GM12878 (cell line): ENCODE measurements at regions not wholly inside any gene's neighbourhood (a gene's known extent, or its start where the extent isn't known, plus 50 kb on each side); places are given as distances from the start of the nearest gene placed in this dataset.

Experiments
- ATAC-seq: fragments of 200-7000 bp; cut with Tn5 transposase; 3 replicates; pipeline ENCODE4 v1.9.1; 2020; ENCODE audit warnings: mild to moderate bottlenecking, moderate library complexity
- BruUV-seq: library from RNA; stranded (reverse); fragments of 400-500 nt; replicated peaks from 2 replicates; lab custom pipeline; 2021; lab: Mats Ljungman, UMichigan
- CTCF ChIA-PET: fragments of 300-600 bp; sonication (Branson Sonifier 250); formaldehyde crosslinking; extraction: SDS; loops from one replicate; lab custom pipeline; 2021; ENCODE audit warnings: inconsistent platforms; lab: Yijun Ruan, JAX
- POLR2A ChIA-PET: fragments of 350-600 bp; formaldehyde crosslinking; extraction: SDS; loops from one replicate; lab custom pipeline; 2021; ENCODE audit warnings: inconsistent platforms; lab: Charles Lee
- RAD21 ChIA-PET: fragments of 300-600 bp; sonication (Branson Sonifier 250); formaldehyde crosslinking; loops from one replicate; lab custom pipeline; 2023; ENCODE audit warnings: antibody characterized with exemption; ENCODE audit not compliant: unreplicated experiment; lab: Charles Lee
- SMC1A ChIA-PET: fragments of 300-600 bp; sonication (Branson Sonifier 250); formaldehyde crosslinking; loops from one replicate; lab custom pipeline; 2023; ENCODE audit not compliant: unreplicated experiment, uncharacterized antibody; lab: Charles Lee
- DNase-seq: peaks from one replicate; pipeline ENCODE4 v3.0.0-alpha.2; 2011; ENCODE audit warnings: low read depth, low spot score
- FAIRE-seq: peaks from 3 replicates; lab custom pipeline; 2011; peaks lifted over from hg19 to GRCh38; lab: Jason Lieb, UNC
- H2AFZ ChIP-seq: 2 replicates; pipeline ENCODE4 v1.6.0; 2011; ENCODE audit warnings: low read depth, low read length, control low read depth; ENCODE audit not compliant: control insufficient read depth
- H3K27ac ChIP-seq: 2 replicates; pipeline ENCODE4 v1.5.1; 2011; ENCODE audit warnings: control low read depth; ENCODE audit not compliant: control insufficient read depth, insufficient read depth
- H3K27me3 ChIP-seq, 2 experiments: replicated peaks in 1 of 2; 2 replicates each; pipeline versions ENCODE4 v1.6.0 to v1.6.1; 2011; ENCODE audit warnings: low read length in 1 of 2; ENCODE audit not compliant: control insufficient read depth in 2 of 2, insufficient read depth in 2 of 2
- H3K36me3 ChIP-seq, 2 experiments: 2 replicates each; pipeline ENCODE4 v1.5.1; 2011; ENCODE audit warnings: low read length in 1 of 2; ENCODE audit not compliant: control insufficient read depth in 2 of 2, insufficient read depth in 2 of 2
- H3K4me1 ChIP-seq: 2 replicates; pipeline ENCODE4 v1.6.1; 2011; ENCODE audit warnings: mild to moderate bottlenecking, low read length, moderate library complexity, mixed read lengths; ENCODE audit not compliant: control insufficient read depth, insufficient read depth
- H3K4me2 ChIP-seq: 2 replicates; pipeline ENCODE4 v1.6.0; 2011; ENCODE audit warnings: control low read depth; ENCODE audit not compliant: control insufficient read depth, insufficient read depth
- H3K4me3 ChIP-seq: fragments of 200-600 bp; sonication (generic); 2 replicates; pipeline ENCODE4 v1.5.1; 2016
- H3K79me2 ChIP-seq: 2 replicates; pipeline ENCODE4 v1.6.0; 2011; ENCODE audit warnings: low read length; ENCODE audit not compliant: control insufficient read depth, insufficient read depth
- H3K9ac ChIP-seq: 2 replicates; pipeline ENCODE4 v1.8.0; 2011; ENCODE audit warnings: low read length, control low read depth, mixed read lengths; ENCODE audit not compliant: control insufficient read depth, insufficient read depth
- H3K9me3 ChIP-seq: replicated peaks from 3 replicates; pipeline ENCODE4 v1.5.1; 2011; ENCODE audit warnings: mild to moderate bottlenecking, low read length; ENCODE audit not compliant: control insufficient read depth, insufficient read depth
- H4K20me1 ChIP-seq: 2 replicates; pipeline ENCODE4 v1.6.0; 2011; ENCODE audit not compliant: control insufficient read depth, insufficient read depth
- ASH2L ChIP-seq: fragments of 300-600, 200-600 bp; sonication (generic); IDR thresholded peaks from 2 replicates; pipeline ENCODE4 v1.6.1; 2017; ENCODE audit warnings: low read depth, mild to moderate bottlenecking, borderline replicate concordance
- ATF7 ChIP-seq: fragments of 450-650 bp; IDR thresholded peaks from 2 replicates; pipeline ENCODE4 v1.6.1; 2016; ENCODE audit warnings: low read depth, mild to moderate bottlenecking
- BRCA1 ChIP-seq: IDR thresholded peaks from 2 replicates; pipeline ENCODE4 v1.6.1; 2011; ENCODE audit warnings: low read depth, low read length, improper control_type of control experiment
- EED ChIP-seq: sonication (generic); IDR thresholded peaks from 2 replicates; pipeline ENCODE4 v1.6.1; 2016; ENCODE audit warnings: antibody characterized with exemption, low read depth
- IKZF1 ChIP-seq: fragments of 450-650 bp; conservative IDR thresholded peaks from 2 replicates; pipeline ENCODE4 v1.6.1; 2017; ENCODE audit warnings: antibody characterized with exemption, mild to moderate bottlenecking
- IRF4 ChIP-seq: IDR thresholded peaks from 2 replicates; pipeline ENCODE4 v1.6.1; 2011; ENCODE audit warnings: low read depth, low read length
- KDM1A ChIP-seq: fragments of 200-600 bp; sonication (generic); IDR thresholded peaks from 2 replicates; pipeline ENCODE4 v1.6.1; 2016; ENCODE audit warnings: borderline replicate concordance
- NR2C2 ChIP-seq: IDR thresholded peaks from 2 replicates; pipeline ENCODE4 v1.6.1; 2011; ENCODE audit warnings: borderline replicate concordance, low read depth; ENCODE audit not compliant: control insufficient read depth, insufficient read length
- PAX8 ChIP-seq: fragments of 450-650 bp; IDR thresholded peaks from 2 replicates; pipeline ENCODE4 v1.6.1; 2017; ENCODE audit warnings: mild to moderate bottlenecking, moderate library complexity
- RBBP5 ChIP-seq: fragments of 200-600 bp; sonication (generic); conservative IDR thresholded peaks from 2 replicates; pipeline ENCODE4 v1.6.1; 2016
- RELA ChIP-seq: fragments of 450-650 bp; IDR thresholded peaks from 2 replicates; pipeline ENCODE4 v1.8.0; 2014; ENCODE audit warnings: borderline replicate concordance; ENCODE audit not compliant: partially characterized antibody
- TAF1 ChIP-seq: IDR thresholded peaks from 2 replicates; pipeline ENCODE4 v1.6.1; 2011; ENCODE audit warnings: mild to moderate bottlenecking, low read depth, low read length, borderline replicate concordance
- YBX1 ChIP-seq: fragments of 450-650 bp; IDR thresholded peaks from 2 replicates; pipeline ENCODE4 v1.6.1; 2016; ENCODE audit warnings: antibody characterized with exemption
- ZNF24 ChIP-seq: fragments of 450-650 bp; IDR thresholded peaks from 2 replicates; pipeline ENCODE4 v1.6.1; 2017; ENCODE audit warnings: antibody characterized with exemption, mild to moderate bottlenecking
- in situ Hi-C: fragments of 300-500 bp; cut with MboI; formaldehyde crosslinking; loops from 9 replicates; pipeline ENCODE4 v1.14.3; 2018; ENCODE audit warnings: mixed read lengths
- intact Hi-C: fragments of 100-400 bp; cut with micrococcal nuclease; formaldehyde crosslinking; loops from one replicate; pipeline ENCODE4 v1.14.2; 2022; ENCODE audit not compliant: unreplicated experiment
- TF ChIP-seq, protein P1 (sequence below): IDR thresholded peaks from 2 replicates; pipeline ENCODE4 v1.6.1; 2012; ENCODE audit warnings: improper control_type of control experiment, low read depth, low read length; ENCODE audit not compliant: insufficient replicate concordance

DNA sequence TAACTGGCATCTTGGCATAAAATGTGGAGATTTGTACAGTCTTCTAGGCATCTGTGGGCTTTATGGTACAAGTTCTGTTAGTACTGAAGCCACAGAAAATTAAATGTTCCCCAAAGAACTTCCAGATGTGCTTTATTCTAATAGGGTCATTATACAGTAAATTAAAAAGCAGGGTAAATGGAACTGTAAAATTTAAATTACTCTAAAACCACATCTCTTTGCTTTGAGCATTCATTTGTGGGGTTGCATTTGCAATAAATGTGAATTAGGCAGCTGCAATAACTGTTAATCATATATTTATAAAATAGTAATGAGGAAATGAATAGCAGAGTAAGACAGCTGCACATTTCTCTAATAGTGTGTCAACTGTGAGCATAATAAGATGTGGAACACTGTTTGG lies 151.5 kb downstream of the BUB3 start:
- Histone ChIP-seq H3K4me1 (no peaks in the 10 kb centered on the region), H3K9ac (no peak overlapping the region), H2AFZ (no peak overlapping the region), H3K9me3 (no peaks in the 10 kb centered on the region), H3K36me3 (no peaks in the 10 kb centered on the region), H3K4me3 (no peak overlapping the region), H3K27me3 (no peaks in the 10 kb centered on the region), H3K27ac (no peak overlapping the region), H3K4me2 (no peak overlapping the region), H3K79me2 (no peaks in the 10 kb centered on the region), H4K20me1 (no peaks in the 10 kb centered on the region)
- ChIA-PET RAD21 (no interaction called here), CTCF (no interaction called here), POLR2A (no interaction called here), SMC1A (no interaction called here)
- no peak for ATAC-seq
- DNase-seq = no peak
- TF ChIP-seq ATF7 (no peak), RBBP5 (no peak), IKZF1 (no peak), EED (no peak), ZNF24 (no peak), YBX1 (no peak), NR2C2 (no peak), RELA (no peak), BRCA1 (no peak), IRF4 (no peak), TAF1 (no peak), ASH2L (no peak), KDM1A (no peak), PAX8 (no peak)
- TF ChIP-seq, protein P1, sequence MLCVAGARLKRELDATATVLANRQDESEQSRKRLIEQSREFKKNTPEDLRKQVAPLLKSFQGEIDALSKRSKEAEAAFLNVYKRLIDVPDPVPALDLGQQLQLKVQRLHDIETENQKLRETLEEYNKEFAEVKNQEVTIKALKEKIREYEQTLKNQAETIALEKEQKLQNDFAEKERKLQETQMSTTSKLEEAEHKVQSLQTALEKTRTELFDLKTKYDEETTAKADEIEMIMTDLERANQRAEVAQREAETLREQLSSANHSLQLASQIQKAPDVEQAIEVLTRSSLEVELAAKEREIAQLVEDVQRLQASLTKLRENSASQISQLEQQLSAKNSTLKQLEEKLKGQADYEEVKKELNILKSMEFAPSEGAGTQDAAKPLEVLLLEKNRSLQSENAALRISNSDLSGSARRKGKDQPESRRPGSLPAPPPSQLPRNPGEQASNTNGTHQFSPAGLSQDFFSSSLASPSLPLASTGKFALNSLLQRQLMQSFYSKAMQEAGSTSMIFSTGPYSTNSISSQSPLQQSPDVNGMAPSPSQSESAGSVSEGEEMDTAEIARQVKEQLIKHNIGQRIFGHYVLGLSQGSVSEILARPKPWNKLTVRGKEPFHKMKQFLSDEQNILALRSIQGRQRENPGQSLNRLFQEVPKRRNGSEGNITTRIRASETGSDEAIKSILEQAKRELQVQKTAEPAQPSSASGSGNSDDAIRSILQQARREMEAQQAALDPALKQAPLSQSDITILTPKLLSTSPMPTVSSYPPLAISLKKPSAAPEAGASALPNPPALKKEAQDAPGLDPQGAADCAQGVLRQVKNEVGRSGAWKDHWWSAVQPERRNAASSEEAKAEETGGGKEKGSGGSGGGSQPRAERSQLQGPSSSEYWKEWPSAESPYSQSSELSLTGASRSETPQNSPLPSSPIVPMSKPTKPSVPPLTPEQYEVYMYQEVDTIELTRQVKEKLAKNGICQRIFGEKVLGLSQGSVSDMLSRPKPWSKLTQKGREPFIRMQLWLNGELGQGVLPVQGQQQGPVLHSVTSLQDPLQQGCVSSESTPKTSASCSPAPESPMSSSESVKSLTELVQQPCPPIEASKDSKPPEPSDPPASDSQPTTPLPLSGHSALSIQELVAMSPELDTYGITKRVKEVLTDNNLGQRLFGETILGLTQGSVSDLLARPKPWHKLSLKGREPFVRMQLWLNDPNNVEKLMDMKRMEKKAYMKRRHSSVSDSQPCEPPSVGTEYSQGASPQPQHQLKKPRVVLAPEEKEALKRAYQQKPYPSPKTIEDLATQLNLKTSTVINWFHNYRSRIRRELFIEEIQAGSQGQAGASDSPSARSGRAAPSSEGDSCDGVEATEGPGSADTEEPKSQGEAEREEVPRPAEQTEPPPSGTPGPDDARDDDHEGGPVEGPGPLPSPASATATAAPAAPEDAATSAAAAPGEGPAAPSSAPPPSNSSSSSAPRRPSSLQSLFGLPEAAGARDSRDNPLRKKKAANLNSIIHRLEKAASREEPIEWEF = no peak
- in situ Hi-C loops = no loop called here
- intact Hi-C loops = no loop called here
- no TSS peak for BruUV-seq
- FAIRE-seq = no peak
